ENCODE measurements at regions not wholly inside any gene's neighbourhood (a gene's known extent, or its start where the extent isn't known, plus 50 kb on each side); places are given as distances from the start of the nearest gene placed in this dataset.

DNA sequence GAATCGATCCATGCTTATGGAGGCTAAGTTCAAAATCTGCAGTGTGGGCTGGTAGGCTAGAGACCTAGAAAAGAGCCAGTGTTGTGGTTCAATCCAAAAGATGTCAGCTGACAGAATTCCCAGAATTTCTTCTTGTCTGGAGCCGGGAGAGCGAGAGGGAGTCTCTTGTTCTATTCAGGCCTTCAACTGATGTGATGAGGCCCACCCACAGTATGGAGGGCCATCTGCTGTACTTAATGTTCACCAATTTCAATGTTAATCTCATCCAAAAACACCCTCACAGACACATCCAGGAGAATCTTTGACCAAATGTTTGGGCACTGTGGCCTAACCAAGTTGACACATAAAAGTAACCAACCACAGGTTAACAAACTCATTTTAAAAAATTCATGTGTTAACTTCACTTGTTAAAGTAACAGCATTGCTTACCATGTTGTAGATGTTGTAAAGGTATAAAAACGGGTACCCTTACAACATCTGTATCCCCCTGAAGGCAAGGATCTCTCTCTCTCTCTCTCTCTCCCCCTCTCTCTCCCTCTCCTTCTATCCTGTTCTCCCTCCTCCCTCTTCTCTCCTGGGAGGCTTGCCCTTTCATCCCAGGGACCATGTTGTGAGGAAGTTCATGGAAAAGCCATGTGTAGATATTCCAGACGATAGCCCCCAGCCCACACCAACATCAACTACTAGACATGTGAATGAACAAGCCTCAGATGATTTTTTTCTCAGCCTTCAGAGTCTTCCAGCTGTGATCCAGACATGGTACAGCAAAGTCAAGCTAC is 66.4 kb upstream of the CHD2 start:
- no peak for DNase-seq (ENCODE audit: low read depth)
- H3K4me3 ChIP-seq (ENCODE audit: low read depth, low read length): no peak overlapping the region
- TF ChIP-seq, protein P1, sequence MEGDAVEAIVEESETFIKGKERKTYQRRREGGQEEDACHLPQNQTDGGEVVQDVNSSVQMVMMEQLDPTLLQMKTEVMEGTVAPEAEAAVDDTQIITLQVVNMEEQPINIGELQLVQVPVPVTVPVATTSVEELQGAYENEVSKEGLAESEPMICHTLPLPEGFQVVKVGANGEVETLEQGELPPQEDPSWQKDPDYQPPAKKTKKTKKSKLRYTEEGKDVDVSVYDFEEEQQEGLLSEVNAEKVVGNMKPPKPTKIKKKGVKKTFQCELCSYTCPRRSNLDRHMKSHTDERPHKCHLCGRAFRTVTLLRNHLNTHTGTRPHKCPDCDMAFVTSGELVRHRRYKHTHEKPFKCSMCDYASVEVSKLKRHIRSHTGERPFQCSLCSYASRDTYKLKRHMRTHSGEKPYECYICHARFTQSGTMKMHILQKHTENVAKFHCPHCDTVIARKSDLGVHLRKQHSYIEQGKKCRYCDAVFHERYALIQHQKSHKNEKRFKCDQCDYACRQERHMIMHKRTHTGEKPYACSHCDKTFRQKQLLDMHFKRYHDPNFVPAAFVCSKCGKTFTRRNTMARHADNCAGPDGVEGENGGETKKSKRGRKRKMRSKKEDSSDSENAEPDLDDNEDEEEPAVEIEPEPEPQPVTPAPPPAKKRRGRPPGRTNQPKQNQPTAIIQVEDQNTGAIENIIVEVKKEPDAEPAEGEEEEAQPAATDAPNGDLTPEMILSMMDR (conservative IDR thresholded peaks at IDR 0.05; ENCODE audit: low read depth, low read length): no peak

DNA sequence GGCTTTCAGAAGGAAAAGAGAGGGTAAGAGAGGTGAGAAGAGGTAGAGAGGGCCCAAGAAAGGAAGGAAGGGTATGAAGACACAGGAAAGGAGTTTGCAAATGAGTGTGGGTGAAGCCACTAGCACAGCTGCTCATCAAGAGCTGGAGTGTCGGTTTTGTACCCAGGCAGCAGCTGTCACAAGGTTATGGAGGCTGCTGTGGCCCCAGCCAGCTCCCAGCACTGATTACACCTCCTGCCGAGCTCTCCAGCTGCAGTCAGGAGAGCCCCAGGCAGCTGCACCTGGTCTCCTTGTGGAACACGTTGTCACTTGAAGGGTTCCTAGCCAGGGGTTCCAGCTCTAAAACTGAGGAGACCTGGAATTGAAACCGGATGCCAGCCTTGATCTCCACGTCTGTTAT is 60.4 kb upstream of the CHD2 start:
- H3K4me3 ChIP-seq (ENCODE audit: low read depth, low read length): no peak overlapping the region
- DNase-seq (ENCODE audit: low read depth): no peak
- TF ChIP-seq, protein P1 (conservative IDR thresholded peaks at IDR 0.05; ENCODE audit: low read depth, low read length): no peak

DNA sequence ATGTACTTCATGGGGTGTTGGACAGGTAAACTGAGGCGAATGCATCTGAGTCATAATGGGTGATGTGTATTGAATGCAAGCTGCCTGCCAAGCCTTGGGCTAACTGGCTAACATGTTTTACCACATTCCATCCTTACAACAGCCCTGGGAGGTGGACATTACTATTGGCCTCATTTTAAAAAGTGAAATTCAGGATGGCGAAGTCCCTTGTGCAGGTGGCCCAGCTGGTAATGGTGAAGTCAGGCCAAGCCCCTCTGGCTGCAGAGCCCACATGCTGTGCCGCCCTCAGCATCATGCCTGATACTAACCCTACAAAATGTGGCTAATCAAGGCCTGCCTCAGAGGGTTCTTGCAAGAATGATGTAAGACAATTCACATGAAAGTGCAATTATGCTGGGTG is 60.0 kb upstream of the CHD2 start:
- no peak overlapping the region for H3K4me3 ChIP-seq (ENCODE audit: low read depth, low read length)
- TF ChIP-seq, protein P1 (conservative IDR thresholded peaks at IDR 0.05; ENCODE audit: low read depth, low read length): no peak
- DNase-seq (ENCODE audit: low read depth): no peak

DNA sequence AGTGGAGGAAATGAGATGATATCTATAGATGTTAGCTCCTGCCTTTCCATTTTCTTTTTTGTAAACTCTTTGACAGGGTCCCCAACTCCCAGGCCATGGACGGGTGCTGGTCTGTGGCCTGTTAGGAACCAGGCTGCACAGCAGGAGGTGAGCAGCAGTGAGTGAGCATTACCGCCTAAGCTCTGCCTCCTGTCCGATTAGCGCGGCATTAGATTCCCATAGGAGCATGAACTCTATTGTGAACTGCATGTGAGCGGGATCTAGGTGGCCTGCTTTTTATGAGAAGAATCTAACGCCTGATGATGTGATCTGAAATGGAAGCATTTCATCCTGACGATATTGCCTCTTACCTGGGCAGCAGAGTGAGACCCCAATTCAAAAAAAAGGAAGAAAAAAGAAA is 56.8 kb upstream of the CHD2 start:
- no peak for DNase-seq (ENCODE audit: low read depth)
- TF ChIP-seq, protein P1 (conservative IDR thresholded peaks at IDR 0.05; ENCODE audit: low read depth, low read length): no peak
- H3K4me3 ChIP-seq (ENCODE audit: low read depth, low read length): no peak overlapping the region

DNA sequence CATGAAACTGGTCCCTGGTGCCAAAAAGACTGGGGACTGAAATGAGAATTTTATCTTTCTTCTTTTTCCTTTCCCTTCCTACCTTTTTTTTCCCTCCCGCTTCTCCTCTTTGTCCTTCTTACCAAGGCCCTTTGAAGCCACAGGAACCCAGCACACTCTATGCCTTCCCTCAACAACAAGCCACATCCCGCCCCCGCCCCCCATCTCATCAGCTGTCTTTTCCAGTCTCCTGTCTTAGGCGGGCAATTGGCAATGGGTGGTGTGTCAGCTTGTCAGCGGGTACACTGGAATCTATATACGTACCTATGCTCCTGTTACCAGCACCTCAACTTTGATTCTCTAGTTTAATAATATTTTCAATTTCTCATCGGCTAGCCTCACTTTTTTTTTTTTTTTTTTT is 56.3 kb upstream of the CHD2 start:
- DNase-seq (ENCODE audit: low read depth): no peak
- TF ChIP-seq, protein P1 (conservative IDR thresholded peaks at IDR 0.05; ENCODE audit: low read depth, low read length): no peak
- H3K4me3 ChIP-seq (ENCODE audit: low read depth, low read length): no peak overlapping the region

DNA sequence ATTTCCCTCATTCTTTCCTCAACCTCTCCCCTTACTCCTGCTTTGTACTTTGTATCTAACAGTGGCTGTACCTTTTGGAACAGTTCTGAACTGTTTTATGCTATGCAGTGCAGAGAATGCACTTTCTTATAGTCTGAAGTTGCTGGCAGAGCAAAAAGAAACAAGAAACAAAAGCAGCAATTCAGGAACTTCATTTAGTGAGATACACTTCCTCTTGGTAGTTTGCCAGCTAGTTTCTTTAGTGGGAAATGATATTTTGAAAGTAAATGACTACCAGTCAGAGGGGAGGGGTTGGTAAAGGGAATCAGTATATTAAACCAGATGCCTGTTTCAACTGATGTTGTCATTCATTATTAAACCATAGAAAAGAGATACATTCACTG is 55.0 kb upstream of the CHD2 start:
- DNase-seq (ENCODE audit: low read depth): no peak
- no peak overlapping the region for H3K4me3 ChIP-seq (ENCODE audit: low read depth, low read length)
- TF ChIP-seq, protein P1 (conservative IDR thresholded peaks at IDR 0.05; ENCODE audit: low read depth, low read length): no peak

DNA sequence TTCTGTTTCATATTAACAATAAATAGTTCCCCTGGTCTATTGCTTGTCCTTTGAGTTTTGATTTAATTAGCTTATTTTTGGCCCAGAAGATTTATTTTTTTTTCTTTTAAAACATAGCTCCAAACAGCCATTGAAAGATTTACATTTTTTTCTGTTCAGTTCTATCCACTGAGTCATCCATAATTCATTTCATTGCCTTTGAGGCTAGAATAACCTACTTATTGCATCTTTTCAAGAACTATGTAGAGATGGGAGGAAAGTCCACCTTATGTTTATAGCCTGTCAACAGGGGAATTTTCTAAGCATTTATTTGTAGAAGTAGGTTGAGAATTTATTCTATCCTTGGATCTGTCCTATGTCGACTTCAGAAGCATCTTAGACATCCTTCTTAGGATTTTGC is 53.4 kb upstream of the CHD2 start:
- TF ChIP-seq, protein P1 (conservative IDR thresholded peaks at IDR 0.05; ENCODE audit: low read depth, low read length): no peak
- no peak for DNase-seq (ENCODE audit: low read depth)
- H3K4me3 ChIP-seq (ENCODE audit: low read depth, low read length): no peak overlapping the region
